PC-3 (cell line): ENCODE measurements at regions not wholly inside any gene's neighbourhood (a gene's known extent, or its start where the extent isn't known, plus 50 kb on each side); places are given as distances from the start of the nearest gene placed in this dataset.

Experiments
- ATAC-seq: fragments of 200-7000 bp; cut with Tn5 transposase; 2 replicates; pipeline ENCODE4 v1.9.1; 2020; ENCODE audit warnings: mild to moderate bottlenecking, moderate library complexity
- BruUV-seq: library from RNA; stranded (reverse); fragments of 400-500 nt; replicated peaks from 2 replicates; lab custom pipeline; 2021; lab: Mats Ljungman, UMichigan
- CTCF ChIA-PET: fragments of 300-600 bp; sonication (Branson Sonifier 250); formaldehyde crosslinking; loops from one replicate; lab custom pipeline; 2022; ENCODE audit warnings: antibody characterized with exemption; lab: Charles Lee
- POLR2A ChIA-PET: fragments of 300-600 bp; sonication (Branson Sonifier 250); formaldehyde crosslinking; loops from one replicate; lab custom pipeline; 2022; ENCODE audit warnings: antibody characterized with exemption; ENCODE audit not compliant: unreplicated experiment; lab: Charles Lee
- DNase-seq: peaks from one replicate; pipeline ENCODE4 v3.0.0-alpha.2; 2015
- H2AFZ ChIP-seq: fragments of 300-600 bp; sonication (generic); 2 replicates; pipeline ENCODE4 v1.6.0; 2016; ENCODE audit warnings: antibody characterized with exemption, low read length
- H3F3A ChIP-seq: fragments of 300-600 bp; sonication (generic); one replicate; pipeline ENCODE4 v1.6.0; 2017; ENCODE audit warnings: antibody characterized with exemption, low read length, control low read depth, mild to moderate bottlenecking; ENCODE audit not compliant: unreplicated experiment
- H3K27ac ChIP-seq: fragments of 300-600 bp; sonication (generic); 2 replicates; pipeline ENCODE4 v1.5.1; 2016; ENCODE audit warnings: mild to moderate bottlenecking, low read length
- H3K27me3 ChIP-seq: fragments of 300-600 bp; sonication (generic); 2 replicates; pipeline ENCODE4 v1.6.1; 2016; ENCODE audit warnings: low read length, mixed read lengths
- H3K36me3 ChIP-seq: fragments of 300-600 bp; sonication (generic); 2 replicates; pipeline ENCODE4 v1.6.1; 2016; ENCODE audit warnings: low read depth, mixed run types, low read length, mixed read lengths
- H3K4me1 ChIP-seq: fragments of 300-600 bp; sonication (generic); 2 replicates; pipeline ENCODE4 v1.5.1; 2016; ENCODE audit warnings: low read length; ENCODE audit not compliant: insufficient read depth
- H3K4me2 ChIP-seq: fragments of 300-600 bp; sonication (generic); 2 replicates; pipeline ENCODE4 v1.6.0; 2016; ENCODE audit warnings: low read length
- H3K4me3 ChIP-seq: fragments of 300-600 bp; sonication (generic); 2 replicates; pipeline ENCODE4 v1.5.1; 2016; ENCODE audit warnings: mild to moderate bottlenecking, low read length, mixed read lengths
- H3K79me2 ChIP-seq: fragments of 300-600 bp; sonication (generic); 2 replicates; pipeline ENCODE4 v1.6.1; 2017; ENCODE audit warnings: low read length, mixed read lengths
- H3K9ac ChIP-seq: fragments of 300-600 bp; sonication (generic); 2 replicates; pipeline ENCODE4 v1.6.0; 2016; ENCODE audit warnings: mild to moderate bottlenecking, low read length
- H3K9me2 ChIP-seq: fragments of 300-600 bp; sonication (generic); replicated peaks from 2 replicates; pipeline ENCODE4 v1.6.1; 2016; ENCODE audit warnings: mixed run types, low read length, mixed read lengths
- H3K9me3 ChIP-seq: fragments of 300-600 bp; sonication (generic); 2 replicates; pipeline ENCODE4 v1.6.1; 2016; ENCODE audit warnings: low read length, mixed read lengths
- H4K20me1 ChIP-seq: fragments of 300-600 bp; sonication (generic); 2 replicates; pipeline ENCODE4 v1.6.1; 2016; ENCODE audit warnings: low read length, mixed read lengths
- EZH2 ChIP-seq: fragments of 300-600 bp; sonication (generic); IDR thresholded peaks from one replicate; pipeline ENCODE4 v1.6.1; 2017; ENCODE audit warnings: antibody characterized with exemption, mild to moderate bottlenecking, low read length; ENCODE audit not compliant: unreplicated experiment
- EZH2phosphoT487 ChIP-seq: fragments of 300-600 bp; sonication (generic); IDR thresholded peaks from 2 replicates; pipeline ENCODE4 v1.6.1; 2018; ENCODE audit warnings: mild to moderate bottlenecking, antibody characterized with exemption, low read length, borderline replicate concordance
- intact Hi-C: fragments of 100-400 bp; cut with micrococcal nuclease; formaldehyde crosslinking; loops from 2 replicates; pipeline ENCODE4 v1.9.0; 2023
- TF ChIP-seq, protein P1 (sequence below): fragments of 300-600 bp; sonication (generic); conservative IDR thresholded peaks from 2 replicates; pipeline ENCODE4 v1.5.1; 2017; ENCODE audit warnings: antibody characterized with exemption, low read depth, mild to moderate bottlenecking, low read length

- no peak overlapping the region for H3K4me2 ChIP-seq
- ATAC-seq (no peak), DNase-seq (no peak)
- intact Hi-C loops, result no loop called here
- ChIA-PET POLR2A (no interaction called here), CTCF (no interaction called here)
- no peak overlapping the region for H3K4me3 ChIP-seq
- no peaks in the 10 kb centered on the region for H3F3A ChIP-seq
- H3K27ac ChIP-seq, result no peak overlapping the region
- H3K27me3 ChIP-seq, result no peaks in the 10 kb centered on the region
- no peaks in the 10 kb centered on the region for H3K79me2 ChIP-seq
- no peaks in the 10 kb centered on the region for H3K4me1 ChIP-seq
- H3K9me2 ChIP-seq, result no peaks in the 10 kb centered on the region
- H2AFZ ChIP-seq, result no peak overlapping the region
- no peaks in the 10 kb centered on the region for H4K20me1 ChIP-seq
- H3K9ac ChIP-seq, result no peak overlapping the region
- TF ChIP-seq EZH2 (no peak), EZH2phosphoT487 (no peak)
- TF ChIP-seq, protein P1, sequence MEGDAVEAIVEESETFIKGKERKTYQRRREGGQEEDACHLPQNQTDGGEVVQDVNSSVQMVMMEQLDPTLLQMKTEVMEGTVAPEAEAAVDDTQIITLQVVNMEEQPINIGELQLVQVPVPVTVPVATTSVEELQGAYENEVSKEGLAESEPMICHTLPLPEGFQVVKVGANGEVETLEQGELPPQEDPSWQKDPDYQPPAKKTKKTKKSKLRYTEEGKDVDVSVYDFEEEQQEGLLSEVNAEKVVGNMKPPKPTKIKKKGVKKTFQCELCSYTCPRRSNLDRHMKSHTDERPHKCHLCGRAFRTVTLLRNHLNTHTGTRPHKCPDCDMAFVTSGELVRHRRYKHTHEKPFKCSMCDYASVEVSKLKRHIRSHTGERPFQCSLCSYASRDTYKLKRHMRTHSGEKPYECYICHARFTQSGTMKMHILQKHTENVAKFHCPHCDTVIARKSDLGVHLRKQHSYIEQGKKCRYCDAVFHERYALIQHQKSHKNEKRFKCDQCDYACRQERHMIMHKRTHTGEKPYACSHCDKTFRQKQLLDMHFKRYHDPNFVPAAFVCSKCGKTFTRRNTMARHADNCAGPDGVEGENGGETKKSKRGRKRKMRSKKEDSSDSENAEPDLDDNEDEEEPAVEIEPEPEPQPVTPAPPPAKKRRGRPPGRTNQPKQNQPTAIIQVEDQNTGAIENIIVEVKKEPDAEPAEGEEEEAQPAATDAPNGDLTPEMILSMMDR, result no peak
- no peaks in the 10 kb centered on the region for H3K36me3 ChIP-seq
- BruUV-seq, result no TSS peak
- H3K9me3 ChIP-seq, result no peaks in the 10 kb centered on the region
Measured at GRCh38 chr10:58079461-58079860, 188.2 kb downstream of the IPMK start.

GRCh38 chr10:58072634-58073033 is 195.1 kb downstream of the IPMK start:
- Histone ChIP-seq H3K4me1 (peaks cover 6% of the 10 kb centered on the region), H3K27me3 (no peaks in the 10 kb centered on the region), H2AFZ (no peak overlapping the region), H3K4me3 (no peak overlapping the region), H4K20me1 (no peaks in the 10 kb centered on the region), H3K27ac (no peak overlapping the region), H3K4me2 (no peak overlapping the region), H3K9me2 (no peaks in the 10 kb centered on the region), H3F3A (no peaks in the 10 kb centered on the region), H3K36me3 (no peaks in the 10 kb centered on the region), H3K9me3 (no peaks in the 10 kb centered on the region), H3K79me2 (no peaks in the 10 kb centered on the region), H3K9ac (no peak overlapping the region)
- ATAC-seq (peak; percentile 92), DNase-seq (peak; percentile 64)
- no TSS peak for BruUV-seq
- CTCF ChIA-PET, result interaction anchor here (0.9 kb wide), 1 partner anchor 345 kb away, joined by 4 read pairs; no protein-coding TSS in a partner anchor
- intact Hi-C loops, result no loop called here
- POLR2A ChIA-PET, result no interaction called here
- TF ChIP-seq EZH2phosphoT487, result no peak
- TF ChIP-seq, protein P1, result no peak

- H3K4me1 ChIP-seq, result peaks cover 6% of the 10 kb centered on the region
- POLR2A ChIA-PET, result no interaction called here
- H3K36me3 ChIP-seq, result no peaks in the 10 kb centered on the region
- H4K20me1 ChIP-seq, result no peaks in the 10 kb centered on the region
- no TSS peak for BruUV-seq
- no peak for DNase-seq
- H3F3A ChIP-seq, result no peaks in the 10 kb centered on the region
- no peaks in the 10 kb centered on the region for H3K9me2 ChIP-seq
- no peaks in the 10 kb centered on the region for H3K9me3 ChIP-seq
- H2AFZ ChIP-seq, result no peak overlapping the region
- no peak for ATAC-seq
- no peak overlapping the region for H3K9ac ChIP-seq
- H3K4me3 ChIP-seq, result no peak overlapping the region
- H3K27ac ChIP-seq, result no peak overlapping the region
- TF ChIP-seq, protein P1, result no peak
- TF ChIP-seq EZH2, result no peak
- TF ChIP-seq EZH2phosphoT487, result no peak
- CTCF ChIA-PET, result no interaction called here
- H3K79me2 ChIP-seq, result no peaks in the 10 kb centered on the region
- intact Hi-C loops, result no loop called here
- H3K4me2 ChIP-seq, result no peak overlapping the region
- no peaks in the 10 kb centered on the region for H3K27me3 ChIP-seq
Measured at GRCh38 chr10:58070956-58071355, 196.7 kb downstream of the IPMK start.
